WTC11 (cell line): ENCODE measurements at regions not wholly inside any gene's neighbourhood (a gene's known extent, or its start where the extent isn't known, plus 50 kb on each side); places are given as distances from the start of the nearest gene placed in this dataset.

Source experiments
- CBFB ChIP-seq: sonication (generic); formaldehyde crosslinking; IDR thresholded peaks from 2 replicates; pipeline ENCODE4 v1.8.1; 2022; ENCODE audit warnings: mild to moderate bottlenecking, low read depth, missing genetic modification reagents
- NR1H2 ChIP-seq: sonication (generic); formaldehyde crosslinking; IDR thresholded peaks from 2 replicates; pipeline ENCODE4 v1.9.0; 2021; ENCODE audit warnings: mild to moderate bottlenecking, moderate library complexity, missing genetic modification reagents
- PRRX2 ChIP-seq: fragments of 250-450 bp; sonication (Bioruptor Pico); IDR thresholded peaks from 2 replicates; pipeline ENCODE4 v1.8.0; 2021; ENCODE audit warnings: mild to moderate bottlenecking
- TF ChIP-seq, protein P1 (sequence below): fragments of 200-600 bp; IDR thresholded peaks from 2 replicates; pipeline ENCODE4 v1.8.0; 2022; ENCODE audit warnings: antibody characterized with exemption
- TF ChIP-seq, protein P2 (sequence below): fragments of 250-450 bp; sonication (Bioruptor Pico); IDR thresholded peaks from 2 replicates; pipeline ENCODE4 v2.1.2; 2022; ENCODE audit warnings: mild to moderate bottlenecking, moderate library complexity
- TF ChIP-seq, protein P3 (sequence below): sonication (generic); formaldehyde crosslinking; IDR thresholded peaks from 2 replicates; pipeline ENCODE4 v1.8.1; 2023; ENCODE audit warnings: mild to moderate bottlenecking, missing genetic modification reagents, moderate library complexity
- TF ChIP-seq, protein P4 (sequence below): sonication (generic); formaldehyde crosslinking; conservative IDR thresholded peaks from 2 replicates; pipeline ENCODE4 v1.8.1; 2022; ENCODE audit warnings: mild to moderate bottlenecking, missing genetic modification reagents
- TF ChIP-seq, protein P5 (sequence below): sonication (generic); formaldehyde crosslinking; conservative IDR thresholded peaks from 2 replicates; pipeline ENCODE4 v1.8.1; 2023; ENCODE audit warnings: mild to moderate bottlenecking, low read depth, missing genetic modification reagents, moderate library complexity

DNA sequence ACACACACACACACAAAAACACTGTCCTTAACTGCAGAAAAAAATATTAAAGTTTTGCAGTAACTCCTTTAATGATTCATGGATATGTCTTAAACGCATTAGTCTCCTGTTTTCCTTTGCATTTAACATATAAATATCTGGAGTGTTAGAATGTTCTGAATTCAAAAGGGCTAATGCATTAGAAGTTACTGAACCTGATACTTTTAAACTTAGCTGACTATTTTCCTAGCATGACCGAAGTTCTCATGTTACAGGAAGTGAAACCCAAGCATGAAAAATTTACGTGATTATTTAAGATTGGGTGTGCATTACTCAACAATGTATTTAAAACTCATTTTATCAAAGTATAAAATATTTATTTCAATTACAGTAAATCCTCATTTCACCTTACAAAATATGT is 791.2 kb downstream of the FLRT2 start:
- TF ChIP-seq, protein P1, sequence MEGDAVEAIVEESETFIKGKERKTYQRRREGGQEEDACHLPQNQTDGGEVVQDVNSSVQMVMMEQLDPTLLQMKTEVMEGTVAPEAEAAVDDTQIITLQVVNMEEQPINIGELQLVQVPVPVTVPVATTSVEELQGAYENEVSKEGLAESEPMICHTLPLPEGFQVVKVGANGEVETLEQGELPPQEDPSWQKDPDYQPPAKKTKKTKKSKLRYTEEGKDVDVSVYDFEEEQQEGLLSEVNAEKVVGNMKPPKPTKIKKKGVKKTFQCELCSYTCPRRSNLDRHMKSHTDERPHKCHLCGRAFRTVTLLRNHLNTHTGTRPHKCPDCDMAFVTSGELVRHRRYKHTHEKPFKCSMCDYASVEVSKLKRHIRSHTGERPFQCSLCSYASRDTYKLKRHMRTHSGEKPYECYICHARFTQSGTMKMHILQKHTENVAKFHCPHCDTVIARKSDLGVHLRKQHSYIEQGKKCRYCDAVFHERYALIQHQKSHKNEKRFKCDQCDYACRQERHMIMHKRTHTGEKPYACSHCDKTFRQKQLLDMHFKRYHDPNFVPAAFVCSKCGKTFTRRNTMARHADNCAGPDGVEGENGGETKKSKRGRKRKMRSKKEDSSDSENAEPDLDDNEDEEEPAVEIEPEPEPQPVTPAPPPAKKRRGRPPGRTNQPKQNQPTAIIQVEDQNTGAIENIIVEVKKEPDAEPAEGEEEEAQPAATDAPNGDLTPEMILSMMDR: no peak
- TF ChIP-seq, protein P2, sequence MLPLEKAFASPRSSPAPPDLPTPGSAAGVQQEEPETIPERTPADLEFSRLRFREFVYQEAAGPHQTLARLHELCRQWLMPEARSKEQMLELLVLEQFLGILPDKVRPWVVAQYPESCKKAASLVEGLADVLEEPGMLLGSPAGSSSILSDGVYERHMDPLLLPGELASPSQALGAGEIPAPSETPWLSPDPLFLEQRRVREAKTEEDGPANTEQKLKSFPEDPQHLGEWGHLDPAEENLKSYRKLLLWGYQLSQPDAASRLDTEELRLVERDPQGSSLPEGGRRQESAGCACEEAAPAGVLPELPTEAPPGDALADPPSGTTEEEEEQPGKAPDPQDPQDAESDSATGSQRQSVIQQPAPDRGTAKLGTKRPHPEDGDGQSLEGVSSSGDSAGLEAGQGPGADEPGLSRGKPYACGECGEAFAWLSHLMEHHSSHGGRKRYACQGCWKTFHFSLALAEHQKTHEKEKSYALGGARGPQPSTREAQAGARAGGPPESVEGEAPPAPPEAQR: no peak
- TF ChIP-seq NR1H2 (CRISPR knock-in tag) (no peak), CBFB (no peak), PRRX2 (CRISPR knock-in tag) (no peak)
- TF ChIP-seq, protein P3, sequence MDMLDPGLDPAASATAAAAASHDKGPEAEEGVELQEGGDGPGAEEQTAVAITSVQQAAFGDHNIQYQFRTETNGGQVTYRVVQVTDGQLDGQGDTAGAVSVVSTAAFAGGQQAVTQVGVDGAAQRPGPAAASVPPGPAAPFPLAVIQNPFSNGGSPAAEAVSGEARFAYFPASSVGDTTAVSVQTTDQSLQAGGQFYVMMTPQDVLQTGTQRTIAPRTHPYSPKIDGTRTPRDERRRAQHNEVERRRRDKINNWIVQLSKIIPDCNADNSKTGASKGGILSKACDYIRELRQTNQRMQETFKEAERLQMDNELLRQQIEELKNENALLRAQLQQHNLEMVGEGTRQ: no peak
- TF ChIP-seq, protein P4, sequence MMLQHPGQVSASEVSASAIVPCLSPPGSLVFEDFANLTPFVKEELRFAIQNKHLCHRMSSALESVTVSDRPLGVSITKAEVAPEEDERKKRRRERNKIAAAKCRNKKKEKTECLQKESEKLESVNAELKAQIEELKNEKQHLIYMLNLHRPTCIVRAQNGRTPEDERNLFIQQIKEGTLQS: no peak
- TF ChIP-seq, protein P5, sequence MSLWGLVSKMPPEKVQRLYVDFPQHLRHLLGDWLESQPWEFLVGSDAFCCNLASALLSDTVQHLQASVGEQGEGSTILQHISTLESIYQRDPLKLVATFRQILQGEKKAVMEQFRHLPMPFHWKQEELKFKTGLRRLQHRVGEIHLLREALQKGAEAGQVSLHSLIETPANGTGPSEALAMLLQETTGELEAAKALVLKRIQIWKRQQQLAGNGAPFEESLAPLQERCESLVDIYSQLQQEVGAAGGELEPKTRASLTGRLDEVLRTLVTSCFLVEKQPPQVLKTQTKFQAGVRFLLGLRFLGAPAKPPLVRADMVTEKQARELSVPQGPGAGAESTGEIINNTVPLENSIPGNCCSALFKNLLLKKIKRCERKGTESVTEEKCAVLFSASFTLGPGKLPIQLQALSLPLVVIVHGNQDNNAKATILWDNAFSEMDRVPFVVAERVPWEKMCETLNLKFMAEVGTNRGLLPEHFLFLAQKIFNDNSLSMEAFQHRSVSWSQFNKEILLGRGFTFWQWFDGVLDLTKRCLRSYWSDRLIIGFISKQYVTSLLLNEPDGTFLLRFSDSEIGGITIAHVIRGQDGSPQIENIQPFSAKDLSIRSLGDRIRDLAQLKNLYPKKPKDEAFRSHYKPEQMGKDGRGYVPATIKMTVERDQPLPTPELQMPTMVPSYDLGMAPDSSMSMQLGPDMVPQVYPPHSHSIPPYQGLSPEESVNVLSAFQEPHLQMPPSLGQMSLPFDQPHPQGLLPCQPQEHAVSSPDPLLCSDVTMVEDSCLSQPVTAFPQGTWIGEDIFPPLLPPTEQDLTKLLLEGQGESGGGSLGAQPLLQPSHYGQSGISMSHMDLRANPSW: no peak
